HepG2 (cell line): ENCODE measurements at regions not wholly inside any gene's neighbourhood (a gene's known extent, or its start where the extent isn't known, plus 50 kb on each side); places are given as distances from the start of the nearest gene placed in this dataset.

Experiments
- ATAC-seq: fragments of 200-7000 bp; cut with Tn5 transposase; 3 replicates; pipeline ENCODE4 v1.9.1; 2020; ENCODE audit warnings: mild to moderate bottlenecking, moderate library complexity
- BruUV-seq: library from RNA; stranded (reverse); fragments of 400-500 nt; replicated peaks from 2 replicates; lab custom pipeline; 2021; lab: Mats Ljungman, UMichigan
- CTCF ChIA-PET: fragments of 300-600 bp; formaldehyde crosslinking; extraction: SDS; loops from one replicate; lab custom pipeline; 2021; ENCODE audit warnings: low total read pairs, inconsistent platforms, low intra/inter-chr PET ratio; lab: Yijun Ruan, JAX
- POLR2A ChIA-PET: fragments of 350-600 bp; sonication (Branson Sonifier 250); formaldehyde crosslinking; loops from one replicate; lab custom pipeline; 2020; ENCODE audit warnings: antibody characterized with exemption, inconsistent platforms; lab: Yijun Ruan, JAX
- DNase-seq: peaks from one replicate; pipeline ENCODE4 v3.0.0-alpha.2; 2015; ENCODE audit warnings: low spot score
- FAIRE-seq: peaks from 3 replicates; lab custom pipeline; 2011; peaks lifted over from hg19 to GRCh38; lab: Jason Lieb, UNC
- H2AFZ ChIP-seq: one replicate; pipeline ENCODE4 v1.6.1; 2011; ENCODE audit warnings: low read length, inconsistent platforms
- H3K27ac ChIP-seq: fragments of 300-600 bp; 3 replicates; pipeline ENCODE4 v1.8.0; 2011; ENCODE audit warnings: mixed run types, mild to moderate bottlenecking, mixed read lengths, low read length, inconsistent platforms; ENCODE audit not compliant: insufficient read depth; ENCODE audit errors: extremely low read length
- H3K27me3 ChIP-seq, 2 experiments: fragments of 200-600 bp in 1 of 2; 2 replicates in 1 of 2; 3 replicates in 1 of 2; pipeline versions ENCODE4 v1.6.0 to v1.8.0; 2011; ENCODE audit warnings: low read length in 2 of 2, mild to moderate bottlenecking in 2 of 2, moderate library complexity in 2 of 2, inconsistent platforms in 1 of 2; ENCODE audit not compliant: insufficient read depth in 2 of 2, control insufficient read depth in 1 of 2
- H3K36me3 ChIP-seq, 2 experiments: fragments of 200-600 bp in 1 of 2; replicated peaks in 1 of 2; 2 replicates in 1 of 2; 3 replicates in 1 of 2; pipeline versions ENCODE4 v1.5.1 to v1.8.0; 2011; ENCODE audit warnings: low read length in 2 of 2, inconsistent platforms in 1 of 2; ENCODE audit not compliant: insufficient read depth in 2 of 2, control insufficient read depth in 1 of 2
- H3K4me1 ChIP-seq: 2 replicates; pipeline ENCODE4 v1.5.1; 2012; ENCODE audit warnings: low read length, inconsistent platforms; ENCODE audit not compliant: insufficient read depth
- H3K4me2 ChIP-seq: 2 replicates; pipeline ENCODE4 v1.6.0; 2011; ENCODE audit warnings: low read depth, low read length, inconsistent platforms
- H3K4me3 ChIP-seq, 3 experiments: fragments of 200-600 bp in 1 of 3; sonication (generic), shearing (Covaris generic) in 1 of 3; replicated peaks in 1 of 3; 2 replicates each; pipeline ENCODE4 v1.5.1; 2011 to 2016; ENCODE audit warnings: low read length in 3 of 3, inconsistent platforms in 2 of 3, low read depth in 2 of 3, mild to moderate bottlenecking in 2 of 3, control low read depth in 1 of 3, mixed read lengths in 1 of 3; ENCODE audit not compliant: insufficient read depth in 1 of 3
- H3K79me2 ChIP-seq: one replicate; pipeline ENCODE4 v1.6.1; 2011; ENCODE audit warnings: low read length, inconsistent platforms; ENCODE audit not compliant: insufficient read depth
- H3K9ac ChIP-seq: 2 replicates; pipeline ENCODE4 v1.6.0; 2011; ENCODE audit warnings: mild to moderate bottlenecking, low read depth, low read length, inconsistent platforms; ENCODE audit not compliant: insufficient read depth
- H3K9me3 ChIP-seq: 2 replicates; pipeline ENCODE4 v1.5.1; 2012; ENCODE audit warnings: mild to moderate bottlenecking, low read length
- H4K20me1 ChIP-seq: 2 replicates; pipeline ENCODE4 v1.6.0; 2011; ENCODE audit warnings: inconsistent platforms, mild to moderate bottlenecking, low read length, moderate library complexity; ENCODE audit not compliant: insufficient read depth
- ATF7-NPFF ChIP-seq: sonication (generic); formaldehyde crosslinking; IDR thresholded peaks from 2 replicates; pipeline ENCODE4 v1.8.1; 2023; ENCODE audit warnings: mild to moderate bottlenecking, low read depth, missing genetic modification reagents, moderate library complexity
- CENPT ChIP-seq: sonication (generic); formaldehyde crosslinking; IDR thresholded peaks from 2 replicates; pipeline ENCODE4 v1.8.0; 2022; ENCODE audit warnings: low read depth, mild to moderate bottlenecking, moderate library complexity, missing genetic modification reagents
- FOXK1 ChIP-seq: sonication (generic); formaldehyde crosslinking; IDR thresholded peaks from 2 replicates; pipeline ENCODE4 v1.4.0; 2020; ENCODE audit warnings: low read depth, missing genetic modification reagents, borderline replicate concordance
- MNT ChIP-seq: fragments of 450-650 bp; IDR thresholded peaks from 2 replicates; pipeline ENCODE4 v1.6.1; 2016
- NR0B2 ChIP-seq: sonication (generic); formaldehyde crosslinking; IDR thresholded peaks from 2 replicates; pipeline ENCODE4 v1.4.0; 2020; ENCODE audit warnings: mild to moderate bottlenecking, missing genetic modification reagents
- PHB2 ChIP-seq: fragments of 450-650 bp; IDR thresholded peaks from 2 replicates; pipeline ENCODE4 v1.6.1; 2018; ENCODE audit not compliant: partially characterized antibody
- SRSF1 ChIP-seq: fragments of 200-400 bp; formaldehyde crosslinking; optimal IDR thresholded peaks from 2 replicates; pipeline ENCODE3; 2017; ENCODE audit warnings: mild to moderate bottlenecking, low read depth, low read length, moderate library complexity
- TAF15 ChIP-seq: fragments of 200-400 bp; formaldehyde crosslinking; IDR thresholded peaks from one replicate; pipeline ENCODE4 v1.6.1; 2018; ENCODE audit warnings: mild to moderate bottlenecking, low read depth, low read length; ENCODE audit not compliant: poor library complexity, severe bottlenecking
- ZNF143 ChIP-seq: sonication (generic); formaldehyde crosslinking; IDR thresholded peaks from 2 replicates; pipeline ENCODE4 v1.4.0; 2020; ENCODE audit warnings: missing genetic modification reagents
- ZNF83 ChIP-seq: sonication (generic); formaldehyde crosslinking; IDR thresholded peaks from 2 replicates; pipeline ENCODE4 v1.4.0; 2020; ENCODE audit warnings: missing genetic modification reagents, mild to moderate bottlenecking, borderline replicate concordance
- WGBS: methylation state at CpG from one replicate; pipeline ENCODE4 v1.1.6; 2017; ENCODE audit warnings: low lambda C conversion rate; 5-methylcytosine and 5-hydroxymethylcytosine counted together
- in situ Hi-C: cut with HindIII; loops from 2 replicates; pipeline ENCODE4 v1.10.0; 2017; ENCODE audit warnings: low pct_unique_long_range_greater_than_20kb; ENCODE audit not compliant: extremely low pct_ligation_motif_present
- intact Hi-C: fragments of 100-400 bp; cut with micrococcal nuclease; formaldehyde crosslinking; loops from one replicate; pipeline ENCODE4 v1.10.0; 2022; ENCODE audit not compliant: unreplicated experiment

- no peak overlapping the region for H3K4me3 ChIP-seq
- DNase-seq (no peak), ATAC-seq (no peak), FAIRE-seq (no peak)
- no peak for TF ChIP-seq ZNF143 (CRISPR knock-in tag)
- no peak for TF ChIP-seq TAF15
- TF ChIP-seq FOXK1 (CRISPR knock-in tag) = no peak
- TF ChIP-seq ZNF83 (CRISPR knock-in tag) = no peak
- no peak for TF ChIP-seq NR0B2 (CRISPR knock-in tag)
- H2AFZ ChIP-seq = no peak overlapping the region
- no peaks in the 10 kb centered on the region for H3K4me1 ChIP-seq
- H3K79me2 ChIP-seq = no peaks in the 10 kb centered on the region
- POLR2A ChIA-PET = no interaction called here
- no peak overlapping the region for H3K9ac ChIP-seq
- no peak overlapping the region for H3K27ac ChIP-seq
- H3K36me3 ChIP-seq = no peaks in the 10 kb centered on the region
- in situ Hi-C loops (no loop called here), intact Hi-C loops (no loop called here)
- no TSS peak for BruUV-seq
- no peaks in the 10 kb centered on the region for H3K27me3 ChIP-seq
- no peaks in the 10 kb centered on the region for H3K9me3 ChIP-seq
- CTCF ChIA-PET = no interaction called here
- no peaks in the 10 kb centered on the region for H4K20me1 ChIP-seq
- WGBS = 39% methylated on average over 1 of the region's 1 CpG
- H3K4me2 ChIP-seq = no peak overlapping the region
Measured at GRCh38 chr1:173303984-173304383, 96.9 kb upstream of the TNFSF4 start.

GRCh38 chr1:173304529-173305227 lies 97.5 kb upstream of the TNFSF4 start:
- no peaks in the 10 kb centered on the region for H3K4me1 ChIP-seq
- no peak overlapping the region for H3K27ac ChIP-seq
- H3K4me2 ChIP-seq = no peak overlapping the region
- no peaks in the 10 kb centered on the region for H3K79me2 ChIP-seq
- no peak overlapping the region for H3K4me3 ChIP-seq
- H3K9ac ChIP-seq = no peak overlapping the region
- no peaks in the 10 kb centered on the region for H3K36me3 ChIP-seq
- POLR2A ChIA-PET = no interaction called here
- no peak for DNase-seq
- H2AFZ ChIP-seq = no peak overlapping the region
- BruUV-seq = no TSS peak
- no peak for TF ChIP-seq PHB2
- TF ChIP-seq CENPT (CRISPR knock-in tag) = no peak
- no peak for TF ChIP-seq MNT
- no peak for TF ChIP-seq SRSF1
- no peak for TF ChIP-seq ATF7-NPFF
- no peak for FAIRE-seq
- no peaks in the 10 kb centered on the region for H3K9me3 ChIP-seq
- no peaks in the 10 kb centered on the region for H4K20me1 ChIP-seq
- no peak for ATAC-seq
- intact Hi-C loops (no loop called here), in situ Hi-C loops (no loop called here)
- CTCF ChIA-PET = no interaction called here
- no peaks in the 10 kb centered on the region for H3K27me3 ChIP-seq
- WGBS = 0% methylated on average over 1 of the region's 1 CpG
